ENCODE measurements at regions not wholly inside any gene's neighbourhood (a gene's known extent, or its start where the extent isn't known, plus 50 kb on each side); places are given as distances from the start of the nearest gene placed in this dataset.
"Not testable (repeated sequence)": the region's sequence is repeated elsewhere in the genome, so short reads cannot be mapped to it uniquely, and the experiment has no call there.

DNA sequence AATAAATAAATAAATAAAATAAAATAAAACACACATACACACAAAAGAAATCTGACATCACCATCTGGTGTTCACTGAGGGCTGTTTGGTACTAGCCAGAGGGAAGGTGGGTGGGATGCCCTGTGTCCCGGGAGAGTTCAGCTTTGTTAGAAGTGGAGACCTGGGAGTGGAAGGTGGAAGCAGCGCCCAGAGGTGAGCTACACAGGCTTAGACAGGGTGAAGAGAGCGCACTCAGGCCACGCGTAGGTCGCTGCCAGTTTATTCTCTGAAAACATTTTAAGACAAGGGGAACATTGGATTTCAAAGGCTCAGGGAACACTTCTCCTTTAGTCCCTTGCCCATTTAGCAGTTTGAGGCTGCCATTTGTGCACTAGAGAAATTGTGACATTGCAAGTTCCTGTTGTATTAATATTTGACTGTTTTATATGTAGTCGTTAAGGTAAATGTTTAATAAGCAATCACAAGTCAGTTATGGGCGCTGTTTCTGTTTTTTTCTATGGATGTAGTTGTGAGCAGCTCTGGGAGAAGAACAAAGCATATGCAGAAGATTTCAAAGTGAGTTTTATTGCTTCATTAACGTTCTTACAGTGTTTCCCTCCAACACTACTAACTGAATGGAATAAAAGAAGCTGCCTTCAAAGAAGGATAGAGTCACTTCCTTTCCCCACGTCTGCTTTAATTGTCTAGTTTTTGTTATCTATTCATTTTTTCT lies 405.5 kb upstream of the NR3C2 start:
- Histone ChIP-seq H3K36me3 (no peaks in the 10 kb centered on the region), H3K4me3 (no peak overlapping the region), H3K4me1 (ENCODE audit: low read depth) (no peaks in the 10 kb centered on the region), H3K27ac (no peak overlapping the region), H3K9me3 (ENCODE audit: low read depth) (no peaks in the 10 kb centered on the region), H3K27me3 (no peaks in the 10 kb centered on the region)
- no peak for DNase-seq (ENCODE audit: low read depth in 1 of 2, low spot score in 1 of 2)
- TF ChIP-seq, protein P1, sequence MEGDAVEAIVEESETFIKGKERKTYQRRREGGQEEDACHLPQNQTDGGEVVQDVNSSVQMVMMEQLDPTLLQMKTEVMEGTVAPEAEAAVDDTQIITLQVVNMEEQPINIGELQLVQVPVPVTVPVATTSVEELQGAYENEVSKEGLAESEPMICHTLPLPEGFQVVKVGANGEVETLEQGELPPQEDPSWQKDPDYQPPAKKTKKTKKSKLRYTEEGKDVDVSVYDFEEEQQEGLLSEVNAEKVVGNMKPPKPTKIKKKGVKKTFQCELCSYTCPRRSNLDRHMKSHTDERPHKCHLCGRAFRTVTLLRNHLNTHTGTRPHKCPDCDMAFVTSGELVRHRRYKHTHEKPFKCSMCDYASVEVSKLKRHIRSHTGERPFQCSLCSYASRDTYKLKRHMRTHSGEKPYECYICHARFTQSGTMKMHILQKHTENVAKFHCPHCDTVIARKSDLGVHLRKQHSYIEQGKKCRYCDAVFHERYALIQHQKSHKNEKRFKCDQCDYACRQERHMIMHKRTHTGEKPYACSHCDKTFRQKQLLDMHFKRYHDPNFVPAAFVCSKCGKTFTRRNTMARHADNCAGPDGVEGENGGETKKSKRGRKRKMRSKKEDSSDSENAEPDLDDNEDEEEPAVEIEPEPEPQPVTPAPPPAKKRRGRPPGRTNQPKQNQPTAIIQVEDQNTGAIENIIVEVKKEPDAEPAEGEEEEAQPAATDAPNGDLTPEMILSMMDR (IDR thresholded peaks at IDR 0.05; ENCODE audit: low read depth, low read length) = no peak

DNA sequence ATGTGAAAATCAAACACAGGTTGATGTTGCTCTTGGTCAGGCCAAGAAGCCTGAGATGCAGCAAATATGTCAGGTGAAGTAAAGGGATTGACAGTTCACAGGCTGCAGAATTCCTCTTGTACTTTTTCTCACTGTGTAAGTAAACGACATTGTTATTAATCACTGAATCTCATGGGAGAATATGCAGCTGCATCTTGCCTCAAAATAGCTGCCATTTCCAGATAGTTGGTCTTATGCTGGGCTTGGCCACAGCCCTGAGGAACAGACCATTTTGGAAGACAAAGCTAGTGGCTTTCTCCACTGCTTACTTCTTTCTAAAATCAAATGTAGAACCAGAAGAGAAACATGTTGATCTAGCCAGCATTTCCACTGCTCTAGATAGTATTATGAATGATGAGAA lies 403.4 kb upstream of the NR3C2 start:
- TF ChIP-seq, protein P1 (IDR thresholded peaks at IDR 0.05; ENCODE audit: low read depth, low read length) = no peak
- no peak overlapping the region for H3K27ac ChIP-seq

DNA sequence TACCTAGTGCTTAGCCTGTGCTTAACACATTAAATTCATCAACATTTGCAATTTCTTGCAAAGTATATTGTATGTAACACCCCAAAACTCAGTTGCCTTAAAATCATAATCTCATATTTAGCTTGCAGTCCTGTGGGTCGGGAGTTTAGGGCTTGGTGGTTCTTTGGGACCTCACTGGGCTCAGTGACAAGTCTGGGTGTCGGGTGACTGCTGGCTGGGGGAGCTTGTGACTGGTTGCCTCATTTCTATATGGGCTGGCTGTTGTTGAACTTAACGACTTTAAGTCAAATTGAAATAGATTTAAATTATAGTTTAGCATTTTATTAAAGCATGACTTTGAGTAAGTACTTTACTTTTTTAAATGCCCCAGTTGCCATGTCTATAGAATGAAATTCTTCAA lies 401.4 kb upstream of the NR3C2 start:
- no peak overlapping the region for H3K4me3 ChIP-seq
- TF ChIP-seq, protein P1 (IDR thresholded peaks at IDR 0.05; ENCODE audit: low read depth, low read length) = no peak
- no peaks in the 10 kb centered on the region for H3K4me1 ChIP-seq (ENCODE audit: low read depth)

More for the DNA sequence above, 403.4 kb upstream of the NR3C2 start:
- DNase-seq (ENCODE audit: low read depth in 1 of 2, low spot score in 1 of 2) = no peak
- no peak overlapping the region for H3K4me3 ChIP-seq
- H3K36me3 ChIP-seq = no peaks in the 10 kb centered on the region
- H3K9me3 ChIP-seq (ENCODE audit: low read depth) = no peaks in the 10 kb centered on the region
- no peaks in the 10 kb centered on the region for H3K4me1 ChIP-seq (ENCODE audit: low read depth)
- no peaks in the 10 kb centered on the region for H3K27me3 ChIP-seq

DNA sequence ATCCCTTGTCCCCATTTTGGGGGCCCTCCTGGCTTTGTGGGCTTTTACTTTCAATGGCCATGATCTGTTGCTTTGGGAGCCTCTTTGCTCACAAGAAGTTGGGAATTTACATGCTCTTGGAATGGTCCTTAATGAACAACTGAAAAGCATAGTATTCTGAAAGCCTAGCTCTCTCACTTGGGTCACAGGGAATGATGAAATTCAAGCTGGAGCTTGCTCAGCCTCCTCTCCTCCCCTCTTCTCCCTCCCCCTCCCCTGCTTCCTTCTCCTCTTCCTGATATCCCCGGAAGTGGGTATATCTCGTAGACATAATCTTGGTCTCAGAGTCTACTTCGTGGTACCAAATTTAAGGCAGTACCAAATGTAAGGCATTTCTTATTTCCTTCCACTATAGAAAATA lies 400.6 kb upstream of the NR3C2 start:
- H3K4me1 ChIP-seq (ENCODE audit: low read depth) = no peaks in the 10 kb centered on the region
- H3K27me3 ChIP-seq = no peaks in the 10 kb centered on the region
- DNase-seq (ENCODE audit: low read depth in 1 of 2, low spot score in 1 of 2) = no peak
- TF ChIP-seq, protein P1 (IDR thresholded peaks at IDR 0.05; ENCODE audit: low read depth, low read length) = no peak
- H3K4me3 ChIP-seq = no peak overlapping the region
- no peak overlapping the region for H3K27ac ChIP-seq
- no peaks in the 10 kb centered on the region for H3K9me3 ChIP-seq (ENCODE audit: low read depth)
- no peaks in the 10 kb centered on the region for H3K36me3 ChIP-seq

More for the DNA sequence above, 401.4 kb upstream of the NR3C2 start:
- DNase-seq (ENCODE audit: low read depth in 1 of 2, low spot score in 1 of 2) = no peak
- Histone ChIP-seq H3K9me3 (ENCODE audit: low read depth) (no peaks in the 10 kb centered on the region), H3K27ac (no peak overlapping the region), H3K27me3 (no peaks in the 10 kb centered on the region), H3K36me3 (no peaks in the 10 kb centered on the region)

DNA sequence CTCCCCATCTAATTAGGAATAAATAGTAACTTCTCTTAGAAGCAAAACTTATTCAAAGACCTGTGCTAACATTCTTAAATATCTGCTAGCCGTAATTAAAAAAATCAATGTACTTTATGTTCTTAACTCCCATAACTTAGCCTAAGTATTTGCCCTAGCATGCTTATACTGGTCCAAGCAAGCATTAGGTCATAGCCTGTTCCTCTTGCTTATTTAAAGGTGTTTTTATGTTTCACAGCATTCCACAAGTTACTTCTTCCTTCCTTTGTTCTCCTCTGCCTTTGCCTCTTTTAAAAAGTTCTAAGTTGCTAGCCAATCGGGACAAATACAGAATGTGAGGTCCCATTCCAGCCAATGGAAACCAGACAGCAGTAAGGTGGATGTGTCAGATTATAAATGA lies 395.4 kb upstream of the NR3C2 start:
- peaks cover 15% of the 10 kb centered on the region for H3K4me1 ChIP-seq (ENCODE audit: low read depth)
- H3K9me3 ChIP-seq (ENCODE audit: low read depth); H3K36me3 ChIP-seq; H3K27ac ChIP-seq; H3K27me3 ChIP-seq; DNase-seq (ENCODE audit: low read depth in 1 of 2, low spot score in 1 of 2); H3K4me3 ChIP-seq: not testable (repeated sequence)

DNA sequence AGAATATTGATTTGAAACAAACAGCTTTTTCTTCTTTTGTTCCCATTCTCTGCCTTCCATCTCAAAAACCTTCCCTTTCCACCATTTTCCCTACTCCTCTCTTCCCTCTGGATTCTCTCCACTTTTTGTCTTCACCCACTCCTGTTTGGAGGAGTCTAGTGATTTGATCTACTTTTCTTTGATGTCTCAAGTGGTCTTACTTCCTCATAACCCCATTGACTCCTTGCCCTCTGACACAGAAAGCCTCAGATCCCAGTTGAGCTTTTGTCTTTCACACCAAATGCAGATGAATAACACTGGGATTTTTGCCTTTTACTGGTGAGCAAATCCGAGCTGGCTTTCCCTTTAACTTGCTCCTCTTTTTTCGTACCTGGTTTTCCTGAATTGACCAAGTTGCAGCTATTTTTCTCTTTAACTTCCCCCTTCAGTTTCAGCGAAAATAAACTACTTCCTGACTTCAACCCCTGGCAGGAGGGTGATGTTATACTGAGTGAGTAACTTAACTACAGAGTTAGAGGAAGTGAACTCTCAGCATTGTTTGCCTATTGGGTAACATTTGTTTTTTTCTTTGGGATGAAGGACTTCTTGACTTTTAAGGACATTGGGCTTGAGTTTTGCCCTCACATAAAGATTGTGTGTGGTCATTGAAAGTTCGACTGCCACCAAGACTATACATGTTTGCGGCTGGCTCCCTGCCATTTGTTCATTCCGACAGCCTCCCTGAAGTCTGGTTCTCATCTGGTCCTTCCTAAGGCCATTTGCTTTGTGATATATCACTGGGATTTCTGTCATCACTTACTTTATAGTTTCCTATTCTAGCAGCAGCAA lies 392.8 kb upstream of the NR3C2 start:
- Histone ChIP-seq H3K9me3 (ENCODE audit: low read depth) (no peaks in the 10 kb centered on the region), H3K27me3 (no peaks in the 10 kb centered on the region), H3K27ac (peak overlapping the region; percentile 16), H3K36me3 (no peaks in the 10 kb centered on the region), H3K4me3 (no peak overlapping the region), H3K4me1 (ENCODE audit: low read depth) (peaks cover 15% of the 10 kb centered on the region)
- TF ChIP-seq, protein P1 (IDR thresholded peaks at IDR 0.05; ENCODE audit: low read depth, low read length) = no peak
- DNase-seq (ENCODE audit: low read depth in 1 of 2, low spot score in 1 of 2) = peak; percentile 34 to 84
